ENCODE measurements at regions not wholly inside any gene's neighbourhood (a gene's known extent, or its start where the extent isn't known, plus 50 kb on each side); places are given as distances from the start of the nearest gene placed in this dataset.

- no peak overlapping the region for H3K27ac ChIP-seq (ENCODE audit: low read length)
- H3K4me3 ChIP-seq (ENCODE audit: low read length), result no peak overlapping the region
- no peaks in the 10 kb centered on the region for H3K27me3 ChIP-seq (ENCODE audit: low read depth, low read length)
- no peak overlapping the region for H2AFZ ChIP-seq (ENCODE audit: low read depth, low read length)
- H3K9me3 ChIP-seq (ENCODE audit: insufficient read depth, low read length), result no peaks in the 10 kb centered on the region
- no peaks in the 10 kb centered on the region for H4K20me1 ChIP-seq (ENCODE audit: insufficient read depth, low read length)
- H3K4me1 ChIP-seq (ENCODE audit: low read length), result no peaks in the 10 kb centered on the region
- no peaks in the 10 kb centered on the region for H3K79me2 ChIP-seq (ENCODE audit: low read length)
- no peak overlapping the region for H3K9ac ChIP-seq (ENCODE audit: low read length)
- H3K4me2 ChIP-seq (ENCODE audit: low read length), result no peak overlapping the region
- no peak for TF ChIP-seq EZH2phosphoT487 (IDR thresholded peaks at IDR 0.05; ENCODE audit: low read depth)
- no peak for TF ChIP-seq CTCF (IDR thresholded peaks at IDR 0.05; ENCODE audit: low read depth, low read length)
- H3K36me3 ChIP-seq (replicated peaks; ENCODE audit: low read depth, low read length), result no peaks in the 10 kb centered on the region
These were observed 59.0 kb upstream of the NUDT12 start for GRCh38 chr5:103621548-103621930.

- Histone ChIP-seq H3K4me2 (ENCODE audit: low read length) (no peak overlapping the region), H3K4me3 (ENCODE audit: low read length) (no peak overlapping the region), H3K27me3 (ENCODE audit: low read depth, low read length) (no peaks in the 10 kb centered on the region), H3K4me1 (ENCODE audit: low read length) (no peaks in the 10 kb centered on the region), H3K36me3 (replicated peaks; ENCODE audit: low read depth, low read length) (no peaks in the 10 kb centered on the region), H3K9ac (ENCODE audit: low read length) (no peak overlapping the region), H4K20me1 (ENCODE audit: insufficient read depth, low read length) (no peaks in the 10 kb centered on the region), H3K79me2 (ENCODE audit: low read length) (no peaks in the 10 kb centered on the region), H3K9me3 (ENCODE audit: insufficient read depth, low read length) (no peaks in the 10 kb centered on the region), H3K27ac (ENCODE audit: low read length) (no peak overlapping the region), H2AFZ (ENCODE audit: low read depth, low read length) (no peak overlapping the region)
- no peak for TF ChIP-seq EZH2phosphoT487 (IDR thresholded peaks at IDR 0.05; ENCODE audit: low read depth)
- no peak for TF ChIP-seq CTCF (IDR thresholded peaks at IDR 0.05; ENCODE audit: low read depth, low read length)
These were observed 58.4 kb upstream of the NUDT12 start for GRCh38 chr5:103620851-103621547.

- TF ChIP-seq CTCF (IDR thresholded peaks at IDR 0.05; ENCODE audit: low read depth, low read length) (no peak), EZH2phosphoT487 (IDR thresholded peaks at IDR 0.05; ENCODE audit: low read depth) (no peak)
- Histone ChIP-seq H4K20me1 (ENCODE audit: insufficient read depth, low read length) (no peaks in the 10 kb centered on the region), H3K4me1 (ENCODE audit: low read length) (no peaks in the 10 kb centered on the region), H2AFZ (ENCODE audit: low read depth, low read length) (no peak overlapping the region), H3K27me3 (ENCODE audit: low read depth, low read length) (no peaks in the 10 kb centered on the region), H3K79me2 (ENCODE audit: low read length) (no peaks in the 10 kb centered on the region), H3K4me3 (ENCODE audit: low read length) (no peak overlapping the region), H3K4me2 (ENCODE audit: low read length) (no peak overlapping the region), H3K9me3 (ENCODE audit: insufficient read depth, low read length) (no peaks in the 10 kb centered on the region), H3K9ac (ENCODE audit: low read length) (no peak overlapping the region), H3K27ac (ENCODE audit: low read length) (no peak overlapping the region), H3K36me3 (replicated peaks; ENCODE audit: low read depth, low read length) (no peaks in the 10 kb centered on the region)
These were observed 55.3 kb upstream of the NUDT12 start for GRCh38 chr5:103617913-103618312.

GRCh38 chr5:103617090-103617489 lies 54.5 kb upstream of the NUDT12 start:
- no peak for TF ChIP-seq EZH2phosphoT487 (IDR thresholded peaks at IDR 0.05; ENCODE audit: low read depth)
- TF ChIP-seq CTCF (IDR thresholded peaks at IDR 0.05; ENCODE audit: low read depth, low read length), result no peak
- no peaks in the 10 kb centered on the region for H3K79me2 ChIP-seq (ENCODE audit: low read length)
- H3K9me3 ChIP-seq (ENCODE audit: insufficient read depth, low read length), result no peaks in the 10 kb centered on the region
- no peak overlapping the region for H2AFZ ChIP-seq (ENCODE audit: low read depth, low read length)
- H3K27ac ChIP-seq (ENCODE audit: low read length), result no peak overlapping the region
- no peak overlapping the region for H3K4me3 ChIP-seq (ENCODE audit: low read length)
- H4K20me1 ChIP-seq (ENCODE audit: insufficient read depth, low read length), result no peaks in the 10 kb centered on the region
- H3K9ac ChIP-seq (ENCODE audit: low read length), result no peak overlapping the region
- no peaks in the 10 kb centered on the region for H3K27me3 ChIP-seq (ENCODE audit: low read depth, low read length)
- no peaks in the 10 kb centered on the region for H3K36me3 ChIP-seq (replicated peaks; ENCODE audit: low read depth, low read length)
- no peaks in the 10 kb centered on the region for H3K4me1 ChIP-seq (ENCODE audit: low read length)
- no peak overlapping the region for H3K4me2 ChIP-seq (ENCODE audit: low read length)
